ENCODE measurements at regions not wholly inside any gene's neighbourhood (a gene's known extent, or its start where the extent isn't known, plus 50 kb on each side); places are given as distances from the start of the nearest gene placed in this dataset.
"Not testable (repeated sequence)": the region's sequence is repeated elsewhere in the genome, so short reads cannot be mapped to it uniquely, and the experiment has no call there.

DNA sequence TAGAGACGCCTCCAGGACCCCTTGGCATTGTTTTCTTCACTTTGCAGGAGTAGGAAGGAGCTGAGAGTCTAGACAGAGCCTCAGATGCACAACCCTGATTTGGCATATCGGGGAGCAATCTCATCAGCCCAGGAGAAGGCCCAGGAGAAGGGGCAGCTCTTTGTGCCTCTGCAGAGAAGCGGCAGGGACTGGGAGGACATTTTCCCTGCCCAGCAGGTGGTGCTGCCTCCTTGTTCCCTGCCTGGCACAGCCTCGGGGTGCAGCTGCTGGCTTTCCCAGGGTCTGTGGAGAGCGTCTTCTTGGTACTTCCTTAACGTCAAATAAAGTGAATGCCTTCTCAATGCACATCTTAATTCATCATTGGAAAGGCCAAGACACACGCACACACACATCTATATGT, 419.5 kb downstream of the TMEM121 start:
- no peak for DNase-seq

DNA sequence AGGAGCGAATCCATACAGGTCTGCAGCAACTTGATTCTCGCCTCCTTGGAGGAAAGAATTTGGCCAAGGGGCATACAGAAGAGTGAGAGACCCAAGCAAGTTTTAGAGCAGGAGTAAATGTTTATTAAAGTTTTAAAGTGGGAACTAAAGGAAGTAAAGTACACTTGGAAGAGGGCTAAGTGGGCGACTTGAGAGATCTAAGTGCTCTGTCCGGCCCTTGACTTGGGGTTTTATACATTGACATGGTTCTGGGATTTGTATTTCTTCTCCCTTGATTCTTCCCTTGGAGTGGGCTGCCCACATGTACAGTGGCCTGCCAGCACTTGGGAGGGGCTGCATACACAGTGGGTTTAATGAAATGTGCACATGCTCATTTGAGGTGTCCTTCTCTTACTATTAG, 421.2 kb downstream of the TMEM121 start:
- no peak for DNase-seq

DNA sequence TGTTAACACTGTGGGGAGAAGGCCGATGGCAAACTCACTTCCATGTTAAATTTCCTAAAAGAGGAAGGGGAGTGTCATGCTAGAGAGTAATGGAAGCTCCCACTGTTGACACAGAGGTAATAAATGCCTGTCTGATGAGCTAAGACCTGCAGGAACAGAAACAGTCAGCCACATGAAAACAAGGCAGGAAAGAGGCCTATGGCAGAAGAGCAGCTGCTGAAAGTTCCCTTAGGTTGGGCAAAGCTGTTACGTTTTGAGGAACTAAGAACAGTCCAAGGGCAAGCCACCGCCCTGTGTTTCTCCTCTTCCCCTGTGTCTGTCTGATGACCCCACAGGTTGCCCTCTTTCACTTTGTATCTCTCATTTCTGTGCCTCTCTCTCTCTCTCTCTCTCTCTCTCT, 422.6 kb downstream of the TMEM121 start:
- DNase-seq = not testable (repeated sequence)

DNA sequence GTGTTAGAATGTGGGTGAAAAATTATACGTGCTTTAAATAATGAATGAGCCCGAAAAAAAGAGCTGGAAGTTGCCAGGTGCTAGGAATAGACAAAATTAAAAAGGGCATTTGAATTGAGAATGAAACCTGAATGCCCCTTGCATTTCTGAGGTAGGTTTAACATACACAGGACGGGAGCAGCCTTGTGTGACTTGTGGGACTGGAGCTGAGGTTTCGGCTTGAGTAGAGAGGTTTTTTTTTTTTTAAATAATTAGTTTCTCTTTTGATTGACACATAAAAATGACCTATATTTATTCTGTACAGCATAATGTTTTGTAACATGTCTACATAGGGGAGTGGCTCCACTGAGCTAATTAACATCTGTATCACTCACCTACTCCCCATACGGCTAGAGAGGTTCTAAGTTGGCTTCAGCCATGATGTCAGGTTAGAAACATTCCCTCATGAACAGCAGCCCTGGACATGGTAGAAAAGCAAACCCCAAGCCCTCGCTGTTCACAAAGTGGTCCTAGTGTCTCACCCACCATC, 424.0 kb downstream of the TMEM121 start:
- DNase-seq = not testable (repeated sequence)

DNA sequence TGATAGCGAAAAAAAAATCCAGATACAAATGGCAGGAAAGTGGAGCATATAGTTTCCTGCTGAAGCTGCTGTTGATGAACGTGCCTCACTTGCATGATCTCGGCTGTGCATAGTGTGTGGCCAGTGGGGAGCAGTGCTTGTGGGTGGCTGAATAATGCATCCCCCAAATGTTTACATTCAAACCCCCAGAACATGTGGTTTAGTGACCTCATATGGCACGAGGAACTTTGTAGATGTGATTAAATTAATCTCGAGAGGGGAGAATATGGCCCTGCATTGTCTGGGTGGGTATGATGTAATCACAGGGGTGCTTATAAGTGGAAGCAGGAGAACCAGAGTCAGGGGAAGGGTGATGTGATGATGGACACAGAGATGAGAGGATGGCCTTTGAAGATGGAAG, 425.0 kb downstream of the TMEM121 start:
- no peak for DNase-seq

DNA sequence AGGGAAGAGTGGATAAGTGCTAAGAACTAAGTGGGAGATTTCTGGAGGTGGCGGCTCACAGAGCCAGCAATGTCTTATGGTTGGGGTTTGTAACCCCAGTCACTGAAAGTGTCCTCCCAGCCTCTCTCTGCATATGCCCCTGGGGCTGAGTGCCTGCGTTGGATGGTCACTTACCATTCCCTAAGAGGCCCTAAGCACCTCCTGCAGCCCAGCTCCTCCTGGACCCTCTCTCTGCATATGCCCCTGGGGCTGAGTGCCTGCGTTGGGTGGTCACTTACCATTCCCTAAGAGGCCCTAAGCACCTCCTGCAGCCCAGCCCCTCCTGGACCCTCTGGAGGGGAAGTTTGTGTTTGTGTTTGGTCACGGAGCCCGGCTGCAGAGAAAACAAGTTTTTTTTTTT, 425.8 kb downstream of the TMEM121 start:
- no peak for DNase-seq

DNA sequence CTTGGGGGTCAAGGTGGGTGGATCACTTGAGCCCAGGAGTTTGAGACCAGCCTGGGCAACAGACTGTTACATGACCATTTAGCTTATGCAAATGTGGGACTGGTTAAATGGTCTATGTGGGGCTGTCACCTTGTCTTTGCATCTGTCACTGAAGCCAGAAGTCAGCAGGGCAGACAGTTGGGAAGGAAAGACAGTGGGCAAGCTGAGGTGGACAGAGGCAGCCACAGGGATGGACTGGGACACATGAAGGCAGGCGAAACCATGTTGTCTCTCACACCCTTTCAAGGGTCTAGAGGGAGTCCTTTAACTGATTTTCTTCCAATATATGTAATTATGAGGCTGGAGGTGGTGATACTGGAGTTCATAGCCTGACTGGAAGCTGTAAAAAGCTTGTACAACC, 426.4 kb downstream of the TMEM121 start:
- DNase-seq = no peak

DNA sequence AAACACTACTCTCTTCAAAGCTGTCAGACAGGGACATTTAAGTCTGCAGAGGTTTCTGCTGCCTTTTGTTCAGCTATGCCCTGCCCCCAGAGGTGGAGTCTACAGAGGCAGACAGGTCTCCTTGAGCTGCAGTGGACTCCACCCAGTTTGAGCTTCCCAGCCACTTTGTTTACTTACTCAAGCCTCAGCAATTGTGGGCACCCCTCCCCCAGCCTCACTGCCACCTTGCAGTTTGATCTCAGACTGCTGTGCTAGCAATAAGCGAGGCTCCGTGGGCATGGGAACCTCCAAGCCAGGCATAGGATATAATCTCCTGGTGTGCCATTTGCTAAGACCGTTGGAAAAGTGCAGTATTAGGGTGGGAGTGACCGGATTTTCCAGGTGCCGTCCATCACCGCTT, 435.2 kb downstream of the TMEM121 start:
- DNase-seq = not testable (repeated sequence)

DNA sequence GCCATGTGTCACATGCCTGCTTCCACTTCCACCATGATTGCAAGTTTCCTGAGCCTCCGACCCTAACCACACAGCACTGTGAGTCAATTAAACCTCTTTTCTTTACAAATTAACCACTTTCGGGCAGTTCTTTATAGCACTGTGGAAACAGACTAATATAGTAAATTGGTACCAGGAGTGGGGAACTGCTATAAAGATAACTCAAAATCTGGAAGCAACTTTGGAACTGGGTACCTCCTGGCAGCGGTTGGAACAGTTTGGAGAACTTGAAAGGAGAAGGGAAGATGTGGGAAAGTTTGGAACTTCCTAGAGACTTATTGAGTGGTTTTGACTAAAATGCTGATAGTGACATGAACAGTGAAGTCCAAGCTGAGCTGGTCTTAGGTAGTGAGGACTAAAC, 436.1 kb downstream of the TMEM121 start:
- no peak for DNase-seq

DNA sequence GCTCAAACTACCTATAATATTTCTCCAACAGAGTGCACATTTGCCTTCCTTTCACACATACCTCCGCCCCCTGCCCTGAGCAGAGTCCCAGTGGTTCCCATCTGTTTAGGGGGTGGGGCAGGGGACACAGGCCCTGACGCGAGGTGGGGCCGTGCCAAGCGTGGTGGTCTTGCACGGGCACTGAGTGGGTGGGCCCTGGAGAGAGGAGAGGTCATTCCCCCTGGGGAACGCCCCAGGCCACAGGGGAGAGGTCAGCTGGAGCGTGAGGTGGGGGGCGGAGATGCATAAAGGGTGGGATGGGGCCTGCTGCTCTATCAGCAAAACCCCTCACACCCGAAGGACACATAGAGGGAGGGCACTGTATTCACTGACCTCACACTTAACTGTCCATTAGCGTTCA, 441.9 kb downstream of the TMEM121 start:
- DNase-seq = no peak

DNA sequence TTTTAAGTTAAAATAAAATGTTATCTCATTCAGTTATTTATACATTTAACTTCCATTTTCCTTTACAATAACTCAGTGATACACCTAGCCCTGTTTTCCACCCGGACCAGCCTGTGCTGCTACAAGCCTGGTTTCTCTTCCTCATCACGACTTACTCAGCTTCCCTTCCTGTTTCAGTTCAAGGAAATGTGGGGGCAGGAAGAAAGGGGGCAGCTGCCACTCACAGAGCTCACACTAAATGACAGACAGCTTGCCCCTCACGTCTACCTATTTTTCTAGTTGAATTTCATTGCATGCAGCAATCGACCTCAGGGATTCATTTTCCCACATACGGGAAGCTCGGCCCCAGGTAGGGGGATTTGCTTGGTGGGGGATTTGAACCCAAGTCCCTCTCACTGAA, 442.6 kb downstream of the TMEM121 start:
- not testable (repeated sequence) for DNase-seq

DNA sequence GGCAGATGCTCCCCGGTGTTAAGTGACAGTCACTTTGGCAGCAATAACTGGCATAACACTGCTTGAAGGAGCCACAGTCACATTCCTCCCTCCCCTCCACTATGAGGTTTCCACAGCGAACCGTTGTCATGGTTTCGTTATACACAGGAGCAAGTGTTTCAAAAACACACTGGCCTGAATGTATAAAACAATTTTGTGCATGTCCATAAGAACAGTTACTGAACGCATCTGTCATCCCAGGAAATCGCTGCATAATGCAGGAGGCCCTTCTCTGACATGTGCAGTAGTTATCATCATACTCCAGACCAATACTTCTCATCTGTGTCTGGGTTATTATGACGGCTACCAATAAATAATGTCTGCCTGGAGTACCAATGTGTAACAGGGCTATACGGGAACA, 444.4 kb downstream of the TMEM121 start:
- not testable (repeated sequence) for DNase-seq

DNA sequence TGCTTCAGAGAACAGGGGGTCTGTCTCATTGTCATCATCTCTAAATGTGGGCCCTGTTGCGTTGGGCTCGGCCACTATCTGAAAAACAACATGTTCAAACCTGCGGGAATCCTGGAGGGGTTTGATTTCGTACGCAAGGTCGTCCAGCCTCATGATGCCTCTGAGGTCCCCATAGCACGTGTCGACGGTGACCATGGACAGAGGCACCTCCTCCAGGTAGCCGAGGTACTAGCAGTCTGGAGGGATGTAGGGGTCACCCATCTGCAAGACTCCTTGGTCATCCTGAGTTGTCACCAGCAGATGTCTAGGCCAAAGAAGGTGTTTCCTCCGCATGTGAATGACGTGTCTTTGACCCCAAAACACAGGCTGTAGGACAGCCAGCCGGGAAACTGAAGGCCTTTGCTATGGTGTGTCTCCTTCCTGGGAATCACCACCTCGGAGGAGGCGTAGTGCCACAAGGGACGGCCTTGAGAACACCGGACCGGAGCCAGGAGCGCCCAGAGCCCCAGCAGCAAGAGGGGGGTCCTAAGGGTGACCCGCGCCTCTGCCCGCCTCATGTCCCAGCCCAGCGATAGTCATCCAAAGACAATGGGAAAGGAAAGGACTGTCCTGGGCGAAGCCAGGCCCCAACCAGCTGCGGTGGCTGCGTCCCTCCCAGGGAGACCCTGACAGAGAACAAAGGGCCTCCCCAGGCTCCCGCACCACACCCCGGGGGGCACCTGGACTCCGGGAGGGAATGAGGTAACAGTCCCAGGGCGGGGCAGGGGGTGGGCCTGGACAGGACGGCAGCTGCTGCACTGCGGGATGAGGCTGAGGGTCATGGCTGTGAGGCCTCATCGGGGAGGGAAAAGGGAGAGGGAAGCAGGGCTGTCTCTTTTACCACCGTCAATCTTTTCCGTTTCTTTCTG, 445.5 kb downstream of the TMEM121 start:
- no peak for DNase-seq

DNA sequence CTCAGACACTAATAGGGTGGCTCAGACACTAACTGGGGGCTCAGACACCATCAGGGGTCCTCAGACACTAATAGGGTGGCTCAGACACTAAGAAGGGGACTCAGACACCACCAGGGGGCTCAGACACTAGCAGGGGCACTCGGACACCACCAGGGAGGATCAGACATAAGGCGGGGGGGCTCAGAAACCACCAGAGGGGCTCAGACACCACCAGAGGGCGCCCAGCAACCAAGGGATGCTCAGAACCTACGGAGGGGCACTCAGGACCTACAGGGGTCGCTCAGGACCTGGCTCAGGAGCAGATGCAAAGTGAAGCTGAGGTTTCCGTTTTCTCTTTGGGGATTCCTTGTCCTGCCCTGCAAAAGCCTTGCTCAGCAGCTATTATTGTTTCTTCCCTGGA, 448.5 kb downstream of the TMEM121 start:
- no peak for DNase-seq

DNA sequence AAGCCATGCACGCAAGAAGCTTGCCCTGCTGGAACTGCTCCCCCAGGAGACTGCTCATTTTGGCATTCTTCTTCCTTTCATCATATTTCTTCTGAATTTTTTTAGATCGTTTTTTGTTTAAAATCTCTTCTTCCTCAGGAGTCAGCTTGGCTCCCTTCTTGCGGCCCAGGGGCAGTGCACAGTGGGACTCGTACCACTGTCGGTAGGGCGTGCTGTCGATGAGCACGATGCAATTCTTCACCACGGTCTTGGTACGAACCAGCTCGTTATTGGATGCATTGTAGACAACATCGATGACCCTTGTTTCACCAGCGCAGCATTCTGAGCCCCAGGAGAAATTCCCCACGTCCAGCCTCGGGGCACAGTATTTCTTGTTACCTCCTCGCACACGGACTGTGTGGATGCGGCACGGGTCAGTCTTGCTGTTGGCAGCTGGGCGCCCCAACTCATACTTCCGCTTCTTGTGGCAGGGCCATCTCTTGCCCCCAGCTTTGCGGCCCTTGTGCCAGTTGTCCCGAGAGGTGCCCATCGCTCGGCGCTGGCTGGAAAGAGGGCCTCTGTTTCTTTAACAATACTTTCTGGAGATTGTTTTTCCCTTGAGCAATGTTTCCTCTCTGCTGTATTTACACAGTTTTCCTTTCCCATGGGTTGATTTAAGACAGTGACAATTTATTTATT, 452.4 kb downstream of the TMEM121 start:
- no peak for DNase-seq

DNA sequence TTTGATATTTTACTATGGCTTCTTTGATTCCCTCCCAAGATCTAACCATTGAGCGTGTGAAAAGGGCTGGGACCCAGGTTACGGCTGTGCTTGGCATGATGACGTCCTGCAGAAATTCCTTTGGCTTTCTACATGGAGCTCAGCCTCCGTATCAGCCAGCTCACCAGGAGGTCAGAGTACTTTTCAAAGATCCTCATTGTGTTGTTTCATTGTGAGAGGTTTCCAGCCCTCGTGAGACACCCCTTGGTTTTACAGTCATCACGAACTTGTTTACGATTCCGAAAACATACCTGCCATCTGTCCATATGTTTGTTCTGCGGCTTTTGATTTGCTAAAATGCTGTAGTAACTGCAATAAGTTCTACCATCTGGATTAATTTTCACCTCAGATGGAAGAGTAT, 453.1 kb downstream of the TMEM121 start:
- DNase-seq = no peak

DNA sequence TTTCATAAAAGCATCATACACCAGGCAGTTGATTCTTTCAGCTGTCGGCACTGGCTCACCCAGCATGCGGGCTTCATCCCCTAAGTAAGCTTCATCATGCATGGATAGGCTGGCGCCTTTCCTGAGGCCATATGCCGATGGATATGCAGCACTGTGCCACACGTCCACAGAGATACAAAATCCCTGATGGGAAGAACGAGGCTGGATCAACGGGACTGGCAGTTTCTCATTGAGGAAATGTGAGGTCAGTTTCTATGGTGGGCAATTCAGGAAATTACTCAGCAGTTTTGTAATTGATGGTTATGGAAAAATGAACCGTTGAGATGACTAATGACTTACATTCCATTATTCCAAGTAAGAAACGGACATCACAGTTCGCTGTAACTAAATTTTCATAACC, 453.8 kb downstream of the TMEM121 start:
- no peak for DNase-seq

DNA sequence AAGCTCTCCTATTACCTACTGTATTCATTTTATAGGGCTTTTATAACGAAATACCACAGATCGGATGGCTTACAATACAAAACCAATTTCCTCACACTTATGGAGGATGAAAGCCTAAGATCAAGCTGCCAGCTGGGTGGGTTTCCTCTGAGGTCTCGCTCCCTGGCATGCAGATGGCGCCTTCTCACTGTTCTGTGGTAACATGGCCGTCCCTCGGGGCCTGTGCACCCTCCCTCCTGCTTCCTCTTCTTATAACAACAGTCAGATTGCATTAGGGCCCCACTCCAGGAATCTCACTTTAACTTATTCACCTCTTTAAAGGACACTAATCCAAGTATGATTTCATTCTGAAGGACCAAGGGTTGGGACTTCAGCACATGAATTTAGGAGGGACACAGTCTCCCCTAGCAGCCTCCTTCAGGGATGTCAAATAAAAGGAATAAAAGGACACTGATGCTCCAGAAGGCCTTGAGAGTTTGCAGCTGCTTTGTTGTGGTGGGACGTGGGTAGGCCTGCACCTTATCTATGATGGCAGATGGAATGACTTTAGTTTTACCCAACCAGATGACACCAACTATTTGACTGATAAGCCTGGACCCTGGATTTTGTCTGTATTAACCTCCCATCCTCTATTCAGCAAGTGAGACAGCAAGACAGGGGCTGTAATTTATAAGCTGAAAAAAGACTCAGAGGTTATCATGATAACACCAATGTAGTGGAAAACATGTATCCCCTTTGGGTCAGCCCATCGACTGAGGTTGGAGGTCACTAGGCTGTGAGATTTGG, 455.3 kb downstream of the TMEM121 start:
- not testable (repeated sequence) for DNase-seq

DNA sequence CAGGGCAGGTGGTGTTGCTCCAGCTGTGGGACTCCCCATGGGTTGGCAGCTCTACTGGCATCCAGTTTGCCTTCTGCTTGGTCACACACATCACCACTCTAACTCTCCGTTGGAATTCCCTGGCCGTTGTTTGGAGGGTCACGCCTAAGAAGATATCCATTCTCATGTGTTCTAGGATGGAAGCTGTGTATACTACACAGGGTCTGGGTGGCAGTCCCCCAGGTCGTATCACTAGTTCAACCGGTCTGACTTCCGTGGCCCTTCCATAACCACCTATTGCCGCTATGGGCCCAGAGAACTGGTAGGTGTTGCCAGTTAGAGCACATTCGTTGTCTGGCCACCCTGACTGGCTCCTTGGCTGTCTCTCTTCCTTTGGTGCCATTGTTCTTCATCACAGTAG, 456.3 kb downstream of the TMEM121 start:
- DNase-seq = no peak

DNA sequence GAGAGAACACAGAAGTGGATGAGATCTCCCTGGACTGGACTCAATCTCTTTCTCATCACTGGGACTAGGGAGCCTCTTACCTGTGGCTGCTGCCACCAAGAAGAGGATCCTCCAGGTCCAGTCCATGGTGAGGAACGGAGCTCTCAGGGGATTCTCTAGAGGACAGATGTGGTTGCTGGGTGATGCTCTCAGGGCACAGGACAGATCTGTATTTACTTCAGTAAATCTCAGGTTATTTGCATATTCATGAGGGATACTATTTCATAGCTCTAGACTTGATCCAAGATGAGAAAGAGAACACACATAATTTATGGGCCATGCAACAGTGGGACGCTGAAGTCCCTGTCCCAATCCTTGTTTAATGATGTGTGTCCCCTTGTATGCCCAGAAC, 460.5 kb downstream of the TMEM121 start:
- no peak for DNase-seq

DNA sequence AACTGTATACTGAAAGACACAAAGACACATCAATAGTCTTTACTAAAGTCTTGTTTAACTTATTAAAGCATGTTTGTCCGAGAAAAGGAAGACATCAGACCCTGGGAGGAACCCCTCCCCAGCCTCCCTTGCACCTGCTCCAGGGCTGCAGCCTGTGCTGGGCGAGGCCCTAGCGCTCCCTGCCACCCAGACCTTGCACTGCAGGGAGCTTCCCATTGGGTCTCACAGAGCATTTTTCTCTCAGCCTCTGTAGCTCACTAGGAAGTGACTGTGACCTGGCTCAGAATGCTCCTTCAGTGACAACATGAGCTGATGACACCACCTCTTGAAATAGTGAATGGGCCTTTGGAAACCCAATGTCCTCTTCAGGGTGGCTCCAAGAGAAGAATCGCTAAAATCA, 461.2 kb downstream of the TMEM121 start:
- no peak for DNase-seq

DNA sequence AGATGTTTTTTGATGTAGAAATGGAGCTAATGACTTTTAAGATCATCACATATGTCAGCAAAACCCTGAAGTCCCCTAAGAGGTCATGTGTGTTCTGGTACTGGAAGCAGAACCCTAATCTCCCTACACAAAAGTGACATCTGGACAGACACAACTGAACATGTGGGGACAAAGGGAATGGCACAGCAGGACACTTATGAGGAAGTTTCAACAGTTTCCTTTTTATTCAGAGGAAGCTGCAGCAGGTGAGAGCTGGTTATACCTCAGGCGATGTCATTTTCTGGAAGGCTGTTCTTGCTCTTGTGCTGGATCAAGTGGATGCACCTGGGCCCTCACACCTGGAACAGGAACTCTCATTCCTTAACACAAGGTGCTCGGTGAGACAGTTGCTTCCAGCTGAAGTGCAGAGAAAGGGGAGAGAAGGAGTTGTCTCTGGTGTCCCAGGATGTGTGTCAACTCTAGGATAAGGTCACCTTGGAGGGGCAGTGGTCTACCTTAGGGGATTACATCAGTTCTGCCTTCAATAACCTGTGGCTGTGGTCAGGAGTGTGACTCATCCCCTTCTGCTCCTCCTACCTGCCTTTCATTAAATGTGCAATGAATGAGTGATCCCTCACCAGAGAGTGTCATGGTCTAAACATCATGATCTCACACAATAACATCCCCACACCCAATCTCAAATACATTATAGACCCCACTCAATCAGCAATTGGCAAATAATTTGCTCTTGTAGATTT, 463.4 kb downstream of the TMEM121 start:
- no peak for DNase-seq

DNA sequence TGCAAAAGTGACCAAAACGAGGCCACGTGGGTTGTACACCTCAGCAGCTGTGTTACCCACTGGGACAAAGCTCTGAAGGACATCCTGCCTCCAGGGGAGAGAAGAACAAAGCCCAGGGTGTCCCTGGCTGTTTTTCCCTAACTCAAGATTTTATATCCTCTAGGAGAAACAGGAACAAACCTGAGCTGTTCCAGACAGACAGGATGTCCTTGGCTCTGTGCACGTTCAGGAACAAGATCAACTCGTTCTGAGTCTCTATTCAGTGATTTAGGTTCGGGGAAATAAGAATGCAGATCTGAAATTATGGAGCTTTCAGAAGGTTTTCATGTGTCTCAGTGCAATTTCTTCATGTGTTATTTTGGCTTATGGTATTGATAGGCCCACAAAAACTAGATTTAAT, 465.3 kb downstream of the TMEM121 start:
- DNase-seq = not testable (repeated sequence)

Data from GOT3 (cell line).